ENCODE measurements at regions not wholly inside any gene's neighbourhood (a gene's known extent, or its start where the extent isn't known, plus 50 kb on each side); places are given as distances from the start of the nearest gene placed in this dataset.
"Not testable (repeated sequence)": the region's sequence is repeated elsewhere in the genome, so short reads cannot be mapped to it uniquely, and the experiment has no call there.

DNA sequence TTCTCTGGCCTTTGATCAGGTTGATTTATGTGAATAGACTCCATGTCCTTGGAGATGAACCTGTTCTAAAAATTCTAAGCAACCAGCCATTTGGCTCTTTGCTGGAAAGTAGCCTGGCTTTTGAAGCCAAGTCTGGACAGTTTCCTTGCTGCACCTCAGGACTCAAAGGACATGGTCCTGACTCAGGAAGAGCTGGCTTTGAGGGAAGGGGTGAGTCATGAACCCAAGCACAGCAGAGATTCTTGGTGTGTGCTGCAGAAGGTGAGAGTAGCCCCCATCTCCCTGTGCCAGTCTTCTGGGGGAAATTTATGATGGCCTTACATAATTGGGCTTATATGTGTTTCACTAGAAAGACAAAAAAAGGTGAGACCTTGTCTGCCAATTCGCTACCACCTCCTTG is 287.2 kb upstream of the PLGLB2 start:
- H3K9ac ChIP-seq (ENCODE audit: low read length); H3K9me3 ChIP-seq (ENCODE audit: low read length); CTCF ChIA-PET; H3K27me3 ChIP-seq (ENCODE audit: low read length); H3K27ac ChIP-seq (ENCODE audit: low read length); H3K36me3 ChIP-seq (ENCODE audit: low read depth, low read length); H3K4me3 ChIP-seq (ENCODE audit: low read length); H4K20me1 ChIP-seq (ENCODE audit: low read length); intact Hi-C loops (cut with micrococcal nuclease); H3K4me1 ChIP-seq (ENCODE audit: insufficient read depth, low read length); H3K9me2 ChIP-seq (replicated peaks; ENCODE audit: low read length); H3F3A ChIP-seq (ENCODE audit: low read length, unreplicated experiment); H3K4me2 ChIP-seq (ENCODE audit: low read length); DNase-seq; BruUV-seq (replicated peaks); POLR2A ChIA-PET (ENCODE audit: unreplicated experiment); H2AFZ ChIP-seq (ENCODE audit: low read length): not testable (repeated sequence)
- peak; percentile 48 for ATAC-seq
- peaks cover 65% of the 10 kb centered on the region for H3K79me2 ChIP-seq (ENCODE audit: low read length)

DNA sequence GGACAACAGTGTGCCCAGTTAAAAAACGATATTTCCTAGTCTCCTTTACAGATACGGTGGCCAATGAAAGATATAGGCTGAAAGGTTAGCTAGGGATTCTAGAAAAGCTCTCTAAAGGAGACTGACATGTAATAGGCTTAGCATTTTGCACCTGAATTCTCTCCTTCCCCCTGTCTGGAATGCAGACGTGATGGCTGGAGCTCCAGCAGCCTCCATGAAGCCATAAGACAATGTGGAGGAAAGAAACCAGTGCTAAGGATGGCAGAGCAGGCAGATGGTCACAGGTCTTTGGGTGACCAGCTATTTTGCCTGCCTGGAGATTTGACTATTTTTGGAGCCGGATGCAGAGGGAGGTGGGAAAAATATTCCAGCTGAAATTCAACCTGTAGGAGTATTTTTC is 286.2 kb upstream of the PLGLB2 start:
- H3K9me2 ChIP-seq (replicated peaks; ENCODE audit: low read length); H4K20me1 ChIP-seq (ENCODE audit: low read length); H2AFZ ChIP-seq (ENCODE audit: low read length); H3K27me3 ChIP-seq (ENCODE audit: low read length); DNase-seq; POLR2A ChIA-PET (ENCODE audit: unreplicated experiment); H3K4me2 ChIP-seq (ENCODE audit: low read length); H3F3A ChIP-seq (ENCODE audit: low read length, unreplicated experiment); H3K9ac ChIP-seq (ENCODE audit: low read length); BruUV-seq (replicated peaks); H3K27ac ChIP-seq (ENCODE audit: low read length); H3K4me1 ChIP-seq (ENCODE audit: insufficient read depth, low read length); H3K4me3 ChIP-seq (ENCODE audit: low read length); intact Hi-C loops (cut with micrococcal nuclease); CTCF ChIA-PET; H3K9me3 ChIP-seq (ENCODE audit: low read length); ATAC-seq; H3K36me3 ChIP-seq (ENCODE audit: low read depth, low read length): not testable (repeated sequence)
- H3K79me2 ChIP-seq (ENCODE audit: low read length) = peaks cover 63% of the 10 kb centered on the region

DNA sequence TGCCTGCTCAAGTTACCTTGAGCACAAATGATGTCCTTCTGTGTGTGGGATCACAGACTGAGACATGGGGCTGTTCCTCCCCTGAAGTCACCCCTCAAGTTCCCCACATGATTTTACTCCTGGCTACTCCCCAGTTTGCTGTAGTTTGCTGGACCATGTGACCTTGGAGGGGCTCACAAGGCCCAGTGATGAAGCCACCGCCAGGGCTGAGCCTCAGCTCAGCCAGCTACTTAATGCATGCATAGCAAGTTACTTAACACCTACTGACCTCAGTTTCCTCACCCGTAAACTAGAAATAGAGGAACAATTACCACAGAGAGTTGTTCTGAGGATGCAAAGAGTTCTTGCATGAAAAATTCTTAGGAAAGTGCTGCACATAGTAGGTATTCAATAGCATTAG is 283.7 kb upstream of the PLGLB2 start:
- ATAC-seq; POLR2A ChIA-PET (ENCODE audit: unreplicated experiment); CTCF ChIA-PET; H3K27me3 ChIP-seq (ENCODE audit: low read length); H3K27ac ChIP-seq (ENCODE audit: low read length); H3K9me3 ChIP-seq (ENCODE audit: low read length); H3K4me2 ChIP-seq (ENCODE audit: low read length); H2AFZ ChIP-seq (ENCODE audit: low read length); H3F3A ChIP-seq (ENCODE audit: low read length, unreplicated experiment); intact Hi-C loops (cut with micrococcal nuclease); H3K9ac ChIP-seq (ENCODE audit: low read length); DNase-seq; BruUV-seq (replicated peaks); H4K20me1 ChIP-seq (ENCODE audit: low read length); H3K4me3 ChIP-seq (ENCODE audit: low read length); H3K9me2 ChIP-seq (replicated peaks; ENCODE audit: low read length); H3K4me1 ChIP-seq (ENCODE audit: insufficient read depth, low read length); H3K36me3 ChIP-seq (ENCODE audit: low read depth, low read length): not testable (repeated sequence)
- H3K79me2 ChIP-seq (ENCODE audit: low read length) = peaks cover 69% of the 10 kb centered on the region

DNA sequence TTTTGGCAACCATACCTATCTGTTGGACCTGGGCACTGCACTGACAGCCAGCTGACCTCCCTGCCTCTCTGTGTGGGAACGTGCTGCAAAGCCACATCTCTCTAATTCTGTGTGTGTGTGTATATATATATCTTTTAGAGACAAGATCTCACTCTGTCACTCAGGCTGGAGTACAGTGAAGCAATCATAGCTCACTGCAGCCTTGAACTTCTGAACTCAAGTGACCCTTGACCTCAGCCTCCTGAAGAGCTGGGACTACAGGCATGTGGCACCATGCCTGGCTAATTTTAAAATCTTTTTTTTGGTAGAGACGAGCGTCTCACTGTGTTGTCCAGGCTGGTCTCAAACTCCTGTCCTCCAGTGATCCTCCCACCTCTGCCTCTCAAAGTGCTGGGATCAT is 282.2 kb upstream of the PLGLB2 start:
- CTCF ChIA-PET; BruUV-seq (replicated peaks); H4K20me1 ChIP-seq (ENCODE audit: low read length); H3K4me3 ChIP-seq (ENCODE audit: low read length); H3K27me3 ChIP-seq (ENCODE audit: low read length); H3K36me3 ChIP-seq (ENCODE audit: low read depth, low read length); POLR2A ChIA-PET (ENCODE audit: unreplicated experiment); H3K9me2 ChIP-seq (replicated peaks; ENCODE audit: low read length); H2AFZ ChIP-seq (ENCODE audit: low read length); H3K27ac ChIP-seq (ENCODE audit: low read length); intact Hi-C loops (cut with micrococcal nuclease); DNase-seq; H3K4me1 ChIP-seq (ENCODE audit: insufficient read depth, low read length); H3K4me2 ChIP-seq (ENCODE audit: low read length); ATAC-seq; H3K9me3 ChIP-seq (ENCODE audit: low read length); H3F3A ChIP-seq (ENCODE audit: low read length, unreplicated experiment); H3K9ac ChIP-seq (ENCODE audit: low read length): not testable (repeated sequence)
- peaks cover 70% of the 10 kb centered on the region for H3K79me2 ChIP-seq (ENCODE audit: low read length)

DNA sequence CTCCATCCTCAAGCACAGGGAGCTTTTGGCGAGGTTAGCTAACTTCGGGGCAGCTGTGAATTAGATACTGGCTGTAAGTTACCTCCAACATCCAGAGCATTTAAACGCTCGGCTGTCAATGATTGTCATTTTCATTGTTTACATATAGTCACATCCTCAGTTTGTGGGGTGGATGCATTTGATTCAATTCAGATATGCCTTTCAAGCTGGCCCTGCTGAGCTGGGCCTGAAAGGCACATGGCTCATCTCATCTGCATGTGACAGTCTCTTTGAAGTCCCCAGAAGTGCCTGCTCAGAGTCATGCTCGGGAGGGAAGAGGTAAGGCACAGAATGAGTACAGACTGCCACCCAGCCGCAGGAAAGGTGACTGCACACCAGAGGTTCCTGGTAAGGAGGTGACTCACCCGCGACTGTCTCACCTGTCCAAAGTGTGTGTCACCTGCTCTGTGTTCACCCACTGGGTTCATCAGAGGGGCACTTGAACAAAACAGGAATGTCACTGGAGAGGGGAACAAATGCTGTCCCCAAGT is 281.2 kb upstream of the PLGLB2 start:
- H3F3A ChIP-seq (ENCODE audit: low read length, unreplicated experiment); H4K20me1 ChIP-seq (ENCODE audit: low read length); intact Hi-C loops (cut with micrococcal nuclease); H3K9me2 ChIP-seq (replicated peaks; ENCODE audit: low read length); H3K4me3 ChIP-seq (ENCODE audit: low read length); H3K27me3 ChIP-seq (ENCODE audit: low read length); H3K4me1 ChIP-seq (ENCODE audit: insufficient read depth, low read length); H3K9ac ChIP-seq (ENCODE audit: low read length); H3K27ac ChIP-seq (ENCODE audit: low read length); H3K4me2 ChIP-seq (ENCODE audit: low read length); CTCF ChIA-PET; H3K9me3 ChIP-seq (ENCODE audit: low read length); POLR2A ChIA-PET (ENCODE audit: unreplicated experiment); H2AFZ ChIP-seq (ENCODE audit: low read length); BruUV-seq (replicated peaks); H3K36me3 ChIP-seq (ENCODE audit: low read depth, low read length): not testable (repeated sequence)
- DNase-seq = peak; percentile 85
- ATAC-seq = peak; percentile 99
- TF ChIP-seq, protein P1, sequence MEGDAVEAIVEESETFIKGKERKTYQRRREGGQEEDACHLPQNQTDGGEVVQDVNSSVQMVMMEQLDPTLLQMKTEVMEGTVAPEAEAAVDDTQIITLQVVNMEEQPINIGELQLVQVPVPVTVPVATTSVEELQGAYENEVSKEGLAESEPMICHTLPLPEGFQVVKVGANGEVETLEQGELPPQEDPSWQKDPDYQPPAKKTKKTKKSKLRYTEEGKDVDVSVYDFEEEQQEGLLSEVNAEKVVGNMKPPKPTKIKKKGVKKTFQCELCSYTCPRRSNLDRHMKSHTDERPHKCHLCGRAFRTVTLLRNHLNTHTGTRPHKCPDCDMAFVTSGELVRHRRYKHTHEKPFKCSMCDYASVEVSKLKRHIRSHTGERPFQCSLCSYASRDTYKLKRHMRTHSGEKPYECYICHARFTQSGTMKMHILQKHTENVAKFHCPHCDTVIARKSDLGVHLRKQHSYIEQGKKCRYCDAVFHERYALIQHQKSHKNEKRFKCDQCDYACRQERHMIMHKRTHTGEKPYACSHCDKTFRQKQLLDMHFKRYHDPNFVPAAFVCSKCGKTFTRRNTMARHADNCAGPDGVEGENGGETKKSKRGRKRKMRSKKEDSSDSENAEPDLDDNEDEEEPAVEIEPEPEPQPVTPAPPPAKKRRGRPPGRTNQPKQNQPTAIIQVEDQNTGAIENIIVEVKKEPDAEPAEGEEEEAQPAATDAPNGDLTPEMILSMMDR (conservative IDR thresholded peaks at IDR 0.05; ENCODE audit: low read depth, low read length) = peak; percentile 42
- H3K79me2 ChIP-seq (ENCODE audit: low read length) = peaks cover 71% of the 10 kb centered on the region

DNA sequence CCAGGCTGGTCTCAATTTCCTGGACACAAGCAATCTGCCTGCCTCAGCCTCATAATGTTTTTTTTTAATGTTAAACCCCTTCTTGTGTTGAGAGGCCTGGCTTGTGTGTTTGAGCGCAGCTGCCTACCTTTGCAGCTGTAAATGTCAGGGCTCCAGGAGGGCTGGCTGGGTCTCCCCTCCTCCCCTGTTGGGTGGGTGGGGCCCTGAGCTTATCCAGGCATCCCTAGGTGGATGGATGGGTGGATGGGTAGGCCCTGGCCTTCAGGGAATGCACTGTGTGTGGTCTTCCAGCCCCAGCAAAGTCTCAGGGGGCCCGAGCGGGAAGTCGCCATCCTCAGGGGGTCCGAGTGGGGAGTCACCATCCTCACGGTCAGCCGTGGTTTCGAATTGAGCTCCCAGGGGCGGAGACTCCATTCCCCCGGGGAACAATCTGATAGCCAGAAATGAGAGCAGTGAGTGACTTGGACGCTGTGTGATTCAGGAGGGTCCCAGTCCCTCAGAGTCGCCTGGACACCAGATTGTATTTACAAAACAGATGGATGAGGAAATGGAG is 279.4 kb upstream of the PLGLB2 start:
- H3K36me3 ChIP-seq (ENCODE audit: low read depth, low read length); H3K9me2 ChIP-seq (replicated peaks; ENCODE audit: low read length); H3K4me3 ChIP-seq (ENCODE audit: low read length); H3K9ac ChIP-seq (ENCODE audit: low read length); H3K27ac ChIP-seq (ENCODE audit: low read length); POLR2A ChIA-PET (ENCODE audit: unreplicated experiment); BruUV-seq (replicated peaks); CTCF ChIA-PET; H3K9me3 ChIP-seq (ENCODE audit: low read length); H3K4me1 ChIP-seq (ENCODE audit: insufficient read depth, low read length); H4K20me1 ChIP-seq (ENCODE audit: low read length); intact Hi-C loops (cut with micrococcal nuclease); ATAC-seq; H3F3A ChIP-seq (ENCODE audit: low read length, unreplicated experiment); H3K27me3 ChIP-seq (ENCODE audit: low read length); H3K4me2 ChIP-seq (ENCODE audit: low read length); DNase-seq; H2AFZ ChIP-seq (ENCODE audit: low read length): not testable (repeated sequence)
- peaks cover 57% of the 10 kb centered on the region for H3K79me2 ChIP-seq (ENCODE audit: low read length)

Data from PC-3 (cell line).